GM12878 (cell line): ENCODE measurements at regions not wholly inside any gene's neighbourhood (a gene's known extent, or its start where the extent isn't known, plus 50 kb on each side); places are given as distances from the start of the nearest gene placed in this dataset.

Experiments used
- ATF7 ChIP-seq: fragments of 450-650 bp; IDR thresholded peaks from 2 replicates; pipeline ENCODE4 v1.6.1; 2016; ENCODE audit warnings: low read depth, mild to moderate bottlenecking
- BCL11A ChIP-seq: IDR thresholded peaks from 2 replicates; pipeline ENCODE4 v1.6.1; 2011; ENCODE audit warnings: low read depth, low read length
- CBX3 ChIP-seq: fragments of 200-600 bp; sonication (generic); IDR thresholded peaks from 2 replicates; pipeline ENCODE4 v1.6.1; 2016; ENCODE audit warnings: low read depth, borderline replicate concordance
- CREB1 ChIP-seq: IDR thresholded peaks from 2 replicates; pipeline ENCODE4 v1.6.1; 2012; ENCODE audit warnings: low read depth, mild to moderate bottlenecking, inconsistent platforms
- E2F4 ChIP-seq: IDR thresholded peaks from 2 replicates; pipeline ENCODE4 v1.6.1; 2012; ENCODE audit warnings: low read depth, low read length, improper control_type of control experiment
- IKZF2 ChIP-seq, 2 experiments: fragments of 450-650 bp; IDR thresholded peaks; 2 replicates each; pipeline ENCODE4 v1.6.1; 2017; ENCODE audit warnings: mild to moderate bottlenecking in 2 of 2, moderate library complexity in 2 of 2
- NFYB ChIP-seq: IDR thresholded peaks from 2 replicates; pipeline ENCODE4 v1.6.1; 2011; ENCODE audit warnings: low read depth, mild to moderate bottlenecking, low read length, improper control_type of control experiment, moderate library complexity; ENCODE audit not compliant: insufficient read depth
- NR2F1 ChIP-seq: fragments of 450-650 bp; conservative IDR thresholded peaks from 2 replicates; pipeline ENCODE4 v1.6.1; 2017; ENCODE audit warnings: mild to moderate bottlenecking
- PBX3 ChIP-seq: IDR thresholded peaks from 2 replicates; pipeline ENCODE4 v1.6.1; 2011; ENCODE audit warnings: mild to moderate bottlenecking, low read depth, low read length, moderate library complexity; ENCODE audit not compliant: insufficient replicate concordance
- PML ChIP-seq: IDR thresholded peaks from 2 replicates; pipeline ENCODE4 v1.6.1; 2012; ENCODE audit warnings: low read length, inconsistent platforms
- RFX5 ChIP-seq: IDR thresholded peaks from 2 replicates; pipeline ENCODE4 v1.6.1; 2011; ENCODE audit warnings: low read depth, low read length, improper control_type of control experiment
- SKIL ChIP-seq: fragments of 450-650 bp; IDR thresholded peaks from 2 replicates; pipeline ENCODE4 v1.6.1; 2017; ENCODE audit warnings: mild to moderate bottlenecking, low read depth, inconsistent platforms; ENCODE audit not compliant: poor library complexity, severe bottlenecking
- TCF12 ChIP-seq: IDR thresholded peaks from 2 replicates; pipeline ENCODE4 v1.6.1; 2011; ENCODE audit warnings: low read depth, mild to moderate bottlenecking, low read length
- ZNF687 ChIP-seq: fragments of 450-650 bp; IDR thresholded peaks from 2 replicates; pipeline ENCODE4 v1.6.1; 2017; ENCODE audit warnings: mild to moderate bottlenecking, moderate library complexity

- TF ChIP-seq CBX3 (no peak), TCF12 (no peak), PML (no peak), RFX5 (no peak), PBX3 (no peak), SKIL (no peak), ATF7 (peak; percentile 41; the same call in 1 of the 2 replicates), BCL11A (no peak), IKZF2 (IDR thresholded peaks at IDR 0.05) (no peak), ZNF687 (no peak), E2F4 (no peak), NFYB (no peak), NR2F1 (no peak), CREB1 (no peak)
Observed at GRCh38 chr1:169024255-169024654, 82.2 kb upstream of the ATP1B1 start (continued).
